ENCODE measurements at regions not wholly inside any gene's neighbourhood (a gene's known extent, or its start where the extent isn't known, plus 50 kb on each side); places are given as distances from the start of the nearest gene placed in this dataset.

DNA sequence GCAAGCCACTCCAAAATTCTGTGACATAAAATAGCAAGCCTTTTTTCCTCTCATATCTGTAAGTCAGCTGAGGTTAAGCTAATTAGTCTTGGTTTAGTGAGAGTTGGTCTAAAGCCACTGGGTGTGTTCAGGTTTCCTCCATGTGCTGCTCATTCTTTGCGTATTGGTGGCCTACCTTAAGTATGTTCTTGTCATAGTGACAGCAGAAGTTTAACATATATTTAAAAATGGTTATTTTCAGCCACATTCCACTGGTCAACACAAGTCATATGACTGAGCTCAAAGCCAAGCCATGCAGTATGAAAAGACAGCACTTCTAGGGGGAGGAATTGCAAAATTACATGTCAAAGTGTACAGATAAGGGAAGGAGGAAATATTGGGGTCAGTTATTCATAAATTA is 100.5 kb upstream of the FGF10 start:
- Histone ChIP-seq H4K20me1 (ENCODE audit: insufficient read depth, low read length) (no peaks in the 10 kb centered on the region), H2AFZ (ENCODE audit: low read length) (no peak overlapping the region), H3K27ac (ENCODE audit: low read depth, low read length, poor library complexity, severe bottlenecking) (no peak overlapping the region), H3K36me3 (ENCODE audit: insufficient read depth, low read length) (no peaks in the 10 kb centered on the region), H3K79me2 (ENCODE audit: insufficient read depth, low read depth, low read length) (no peaks in the 10 kb centered on the region), H3K4me3 (ENCODE audit: low read depth, low read length, poor library complexity, severe bottlenecking) (no peak overlapping the region), H3K9me2 (ENCODE audit: insufficient read depth, low read length) (no peaks in the 10 kb centered on the region), H3K4me1 (ENCODE audit: insufficient read depth, low read length, poor library complexity, severe bottlenecking) (no peaks in the 10 kb centered on the region), H3K4me2 (ENCODE audit: low read length) (no peak overlapping the region), H3K9me3 (ENCODE audit: low read length) (no peaks in the 10 kb centered on the region)
- TF ChIP-seq EZH2phosphoT487 (IDR thresholded peaks at IDR 0.05; ENCODE audit: borderline replicate concordance, low read depth, low read length), result no peak
- TF ChIP-seq, protein P1, sequence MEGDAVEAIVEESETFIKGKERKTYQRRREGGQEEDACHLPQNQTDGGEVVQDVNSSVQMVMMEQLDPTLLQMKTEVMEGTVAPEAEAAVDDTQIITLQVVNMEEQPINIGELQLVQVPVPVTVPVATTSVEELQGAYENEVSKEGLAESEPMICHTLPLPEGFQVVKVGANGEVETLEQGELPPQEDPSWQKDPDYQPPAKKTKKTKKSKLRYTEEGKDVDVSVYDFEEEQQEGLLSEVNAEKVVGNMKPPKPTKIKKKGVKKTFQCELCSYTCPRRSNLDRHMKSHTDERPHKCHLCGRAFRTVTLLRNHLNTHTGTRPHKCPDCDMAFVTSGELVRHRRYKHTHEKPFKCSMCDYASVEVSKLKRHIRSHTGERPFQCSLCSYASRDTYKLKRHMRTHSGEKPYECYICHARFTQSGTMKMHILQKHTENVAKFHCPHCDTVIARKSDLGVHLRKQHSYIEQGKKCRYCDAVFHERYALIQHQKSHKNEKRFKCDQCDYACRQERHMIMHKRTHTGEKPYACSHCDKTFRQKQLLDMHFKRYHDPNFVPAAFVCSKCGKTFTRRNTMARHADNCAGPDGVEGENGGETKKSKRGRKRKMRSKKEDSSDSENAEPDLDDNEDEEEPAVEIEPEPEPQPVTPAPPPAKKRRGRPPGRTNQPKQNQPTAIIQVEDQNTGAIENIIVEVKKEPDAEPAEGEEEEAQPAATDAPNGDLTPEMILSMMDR (conservative IDR thresholded peaks at IDR 0.05; ENCODE audit: low read length), result no peak
- ChIA-PET POLR2A (interaction anchor here (1.4 kb wide), 1 partner anchor 9 kb away, joined by 3 read pairs; no protein-coding TSS in a partner anchor), CTCF (ENCODE audit: unreplicated experiment) (no interaction called here)
- BruUV-seq (replicated peaks), result no TSS peak
- intact Hi-C loops (cut with micrococcal nuclease; ENCODE audit: unreplicated experiment), result no loop called here
- no peak for DNase-seq (ENCODE audit: low spot score)

DNA sequence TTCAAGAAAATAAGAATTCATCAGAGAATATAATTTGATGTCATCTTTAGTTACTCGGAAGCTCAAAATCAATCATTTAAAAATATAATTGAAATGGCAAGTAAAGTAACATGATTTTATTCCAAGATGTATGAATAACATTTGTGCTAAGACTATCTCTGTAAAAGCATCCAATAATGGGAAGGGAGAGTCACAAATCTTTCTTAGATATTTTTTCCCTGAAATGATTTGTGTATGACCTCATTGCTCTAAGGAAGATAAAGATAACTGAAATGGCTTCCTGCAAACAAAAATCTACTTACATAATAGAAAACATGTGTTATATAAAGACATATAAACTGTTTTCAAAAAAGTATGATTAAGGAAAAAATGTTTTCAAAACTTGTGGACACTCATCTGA is 97.4 kb upstream of the FGF10 start:
- intact Hi-C loops (cut with micrococcal nuclease; ENCODE audit: unreplicated experiment), result no loop called here
- H3K4me3 ChIP-seq (ENCODE audit: low read depth, low read length, poor library complexity, severe bottlenecking), result no peak overlapping the region
- no peaks in the 10 kb centered on the region for H3K9me2 ChIP-seq (ENCODE audit: insufficient read depth, low read length)
- no peaks in the 10 kb centered on the region for H4K20me1 ChIP-seq (ENCODE audit: insufficient read depth, low read length)
- no TSS peak for BruUV-seq (replicated peaks)
- no peaks in the 10 kb centered on the region for H3K79me2 ChIP-seq (ENCODE audit: insufficient read depth, low read depth, low read length)
- ChIA-PET POLR2A (no interaction called here), CTCF (ENCODE audit: unreplicated experiment) (no interaction called here)
- no peaks in the 10 kb centered on the region for H3K9me3 ChIP-seq (ENCODE audit: low read length)
- H2AFZ ChIP-seq (ENCODE audit: low read length), result no peak overlapping the region
- no peak for TF ChIP-seq EZH2phosphoT487 (IDR thresholded peaks at IDR 0.05; ENCODE audit: borderline replicate concordance, low read depth, low read length)
- TF ChIP-seq, protein P1 (conservative IDR thresholded peaks at IDR 0.05; ENCODE audit: low read length), result no peak
- H3K36me3 ChIP-seq (ENCODE audit: insufficient read depth, low read length), result no peaks in the 10 kb centered on the region
- H3K4me2 ChIP-seq (ENCODE audit: low read length), result no peak overlapping the region
- H3K4me1 ChIP-seq (ENCODE audit: insufficient read depth, low read length, poor library complexity, severe bottlenecking), result no peaks in the 10 kb centered on the region
- H3K27ac ChIP-seq (ENCODE audit: low read depth, low read length, poor library complexity, severe bottlenecking), result no peak overlapping the region
- no peak for DNase-seq (ENCODE audit: low spot score)

DNA sequence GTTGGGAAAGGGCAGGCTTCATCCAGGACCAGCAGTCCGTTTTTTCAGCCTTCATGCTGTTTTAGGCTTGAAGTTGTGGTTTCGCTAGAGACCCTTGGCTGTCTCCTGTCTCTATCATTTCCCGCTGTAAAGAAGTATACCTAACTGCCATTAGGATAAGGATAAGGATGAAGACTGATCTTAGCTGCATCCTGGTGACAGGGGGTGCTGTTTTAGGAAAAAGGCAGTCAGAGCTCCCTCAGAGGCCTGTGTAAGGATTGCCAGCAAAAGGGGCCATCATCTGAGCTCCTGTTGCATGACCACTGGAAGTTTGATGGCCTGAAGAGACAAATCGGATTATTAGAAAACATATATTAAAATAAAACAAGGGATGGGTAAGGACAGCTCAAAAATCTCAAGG is 64.8 kb upstream of the FGF10 start:
- H3K4me3 ChIP-seq (ENCODE audit: low read depth, low read length, poor library complexity, severe bottlenecking), result no peak overlapping the region
- CTCF ChIA-PET (ENCODE audit: unreplicated experiment), result no interaction called here

More for the DNA sequence above, 64.8 kb upstream of the FGF10 start:
- BruUV-seq (replicated peaks), result no TSS peak
- no peak for DNase-seq (ENCODE audit: low spot score)
- Histone ChIP-seq H4K20me1 (ENCODE audit: insufficient read depth, low read length) (no peaks in the 10 kb centered on the region), H3K27ac (ENCODE audit: low read depth, low read length, poor library complexity, severe bottlenecking) (no peak overlapping the region), H2AFZ (ENCODE audit: low read length) (no peak overlapping the region), H3K9me2 (ENCODE audit: insufficient read depth, low read length) (no peaks in the 10 kb centered on the region), H3K4me1 (ENCODE audit: insufficient read depth, low read length, poor library complexity, severe bottlenecking) (no peaks in the 10 kb centered on the region), H3K4me2 (ENCODE audit: low read length) (no peak overlapping the region), H3K9me3 (ENCODE audit: low read length) (no peaks in the 10 kb centered on the region), H3K36me3 (ENCODE audit: insufficient read depth, low read length) (no peaks in the 10 kb centered on the region), H3K79me2 (ENCODE audit: insufficient read depth, low read depth, low read length) (no peaks in the 10 kb centered on the region)
- intact Hi-C loops (cut with micrococcal nuclease; ENCODE audit: unreplicated experiment), result no loop called here
- TF ChIP-seq, protein P1 (conservative IDR thresholded peaks at IDR 0.05; ENCODE audit: low read length), result no peak
- no peak for TF ChIP-seq EZH2phosphoT487 (IDR thresholded peaks at IDR 0.05; ENCODE audit: borderline replicate concordance, low read depth, low read length)
- POLR2A ChIA-PET, result interaction anchor here (0.7 kb wide), 1 partner anchor 19 kb away, joined by 3 read pairs; no protein-coding TSS in a partner anchor

Measured in OCI-LY7 (cell line).